ENCODE measurements at regions not wholly inside any gene's neighbourhood (a gene's known extent, or its start where the extent isn't known, plus 50 kb on each side); places are given as distances from the start of the nearest gene placed in this dataset.

DNA sequence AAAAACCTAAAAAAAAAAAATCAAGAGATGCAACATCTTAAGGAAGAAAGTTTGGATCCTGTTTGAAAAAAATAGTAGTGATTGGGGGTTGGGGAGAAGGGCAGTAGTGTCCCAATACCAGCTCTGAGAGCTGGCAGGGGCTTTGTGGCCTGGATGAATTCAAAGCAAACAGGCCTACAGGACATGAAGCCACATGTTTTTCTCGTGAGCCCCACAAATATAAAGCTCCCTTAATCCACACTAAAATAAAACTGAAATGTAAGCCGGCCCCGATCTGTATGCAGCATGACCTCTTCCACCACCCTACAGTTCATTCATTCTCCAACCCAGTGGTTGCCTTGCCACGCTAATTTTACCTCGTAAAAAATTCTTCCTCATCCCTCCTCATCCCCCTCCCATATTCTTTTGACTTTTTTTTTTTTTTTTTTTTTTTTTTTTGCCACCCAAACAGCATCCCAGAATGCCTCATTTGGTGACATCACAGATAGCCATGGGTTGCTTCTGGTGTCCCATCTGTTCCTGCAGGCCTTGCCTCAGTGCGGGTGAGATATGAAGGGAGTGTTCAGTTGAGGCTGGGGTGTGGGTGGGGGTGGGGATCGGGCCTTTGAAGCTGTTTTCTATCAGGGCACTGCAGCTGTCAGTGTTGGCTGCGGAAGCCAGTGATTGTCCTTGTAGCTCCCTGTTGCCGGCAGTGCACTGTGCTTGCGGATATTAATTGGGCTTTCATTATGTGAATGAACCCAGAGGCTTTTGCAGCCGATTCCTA, 81.6 kb upstream of the NFIB start:
- TF ChIP-seq TAF1 (IDR thresholded peaks at IDR 0.05; ENCODE audit: borderline replicate concordance, insufficient read depth, low read length) (no peak), SIN3A (IDR thresholded peaks at IDR 0.05; ENCODE audit: borderline replicate concordance, insufficient read depth, low read length) (no peak)

DNA sequence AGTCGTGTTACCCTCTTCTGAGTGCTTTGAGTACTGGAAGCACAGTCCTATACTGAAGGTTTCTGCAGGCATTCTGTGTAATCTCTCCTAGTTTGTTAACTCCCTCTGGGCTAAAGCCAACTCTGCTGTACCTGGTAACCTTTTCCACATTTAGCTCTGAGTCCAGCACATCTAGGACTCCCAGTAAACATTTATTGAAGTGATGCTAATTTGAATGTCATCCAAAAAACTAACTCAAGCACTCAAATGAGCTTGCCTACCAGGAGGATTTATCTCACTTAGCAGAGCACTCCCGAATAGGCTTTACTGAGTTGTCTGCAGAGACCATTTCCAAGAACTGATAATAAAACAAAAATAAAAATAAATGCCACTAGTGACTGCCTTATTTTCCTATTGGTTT, 79.5 kb upstream of the NFIB start:
- no peak for TF ChIP-seq FOXP2 (optimal IDR thresholded peaks at IDR 0.05; ENCODE audit: borderline replicate concordance, extremely low read depth, extremely low read length, insufficient read depth)
- TF ChIP-seq, protein P1, sequence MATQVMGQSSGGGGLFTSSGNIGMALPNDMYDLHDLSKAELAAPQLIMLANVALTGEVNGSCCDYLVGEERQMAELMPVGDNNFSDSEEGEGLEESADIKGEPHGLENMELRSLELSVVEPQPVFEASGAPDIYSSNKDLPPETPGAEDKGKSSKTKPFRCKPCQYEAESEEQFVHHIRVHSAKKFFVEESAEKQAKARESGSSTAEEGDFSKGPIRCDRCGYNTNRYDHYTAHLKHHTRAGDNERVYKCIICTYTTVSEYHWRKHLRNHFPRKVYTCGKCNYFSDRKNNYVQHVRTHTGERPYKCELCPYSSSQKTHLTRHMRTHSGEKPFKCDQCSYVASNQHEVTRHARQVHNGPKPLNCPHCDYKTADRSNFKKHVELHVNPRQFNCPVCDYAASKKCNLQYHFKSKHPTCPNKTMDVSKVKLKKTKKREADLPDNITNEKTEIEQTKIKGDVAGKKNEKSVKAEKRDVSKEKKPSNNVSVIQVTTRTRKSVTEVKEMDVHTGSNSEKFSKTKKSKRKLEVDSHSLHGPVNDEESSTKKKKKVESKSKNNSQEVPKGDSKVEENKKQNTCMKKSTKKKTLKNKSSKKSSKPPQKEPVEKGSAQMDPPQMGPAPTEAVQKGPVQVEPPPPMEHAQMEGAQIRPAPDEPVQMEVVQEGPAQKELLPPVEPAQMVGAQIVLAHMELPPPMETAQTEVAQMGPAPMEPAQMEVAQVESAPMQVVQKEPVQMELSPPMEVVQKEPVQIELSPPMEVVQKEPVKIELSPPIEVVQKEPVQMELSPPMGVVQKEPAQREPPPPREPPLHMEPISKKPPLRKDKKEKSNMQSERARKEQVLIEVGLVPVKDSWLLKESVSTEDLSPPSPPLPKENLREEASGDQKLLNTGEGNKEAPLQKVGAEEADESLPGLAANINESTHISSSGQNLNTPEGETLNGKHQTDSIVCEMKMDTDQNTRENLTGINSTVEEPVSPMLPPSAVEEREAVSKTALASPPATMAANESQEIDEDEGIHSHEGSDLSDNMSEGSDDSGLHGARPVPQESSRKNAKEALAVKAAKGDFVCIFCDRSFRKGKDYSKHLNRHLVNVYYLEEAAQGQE (IDR thresholded peaks at IDR 0.05; ENCODE audit: insufficient read depth in 1 of 2, low read depth in 2 of 2, low read length in 2 of 2): no peak
- no peak for TF ChIP-seq POLR2AphosphoS5 (IDR thresholded peaks at IDR 0.05; ENCODE audit: low read depth, low read length)
- no peak for TF ChIP-seq SIN3A (IDR thresholded peaks at IDR 0.05; ENCODE audit: borderline replicate concordance, insufficient read depth, low read length)
- TF ChIP-seq TAF1 (IDR thresholded peaks at IDR 0.05; ENCODE audit: borderline replicate concordance, insufficient read depth, low read length): no peak

DNA sequence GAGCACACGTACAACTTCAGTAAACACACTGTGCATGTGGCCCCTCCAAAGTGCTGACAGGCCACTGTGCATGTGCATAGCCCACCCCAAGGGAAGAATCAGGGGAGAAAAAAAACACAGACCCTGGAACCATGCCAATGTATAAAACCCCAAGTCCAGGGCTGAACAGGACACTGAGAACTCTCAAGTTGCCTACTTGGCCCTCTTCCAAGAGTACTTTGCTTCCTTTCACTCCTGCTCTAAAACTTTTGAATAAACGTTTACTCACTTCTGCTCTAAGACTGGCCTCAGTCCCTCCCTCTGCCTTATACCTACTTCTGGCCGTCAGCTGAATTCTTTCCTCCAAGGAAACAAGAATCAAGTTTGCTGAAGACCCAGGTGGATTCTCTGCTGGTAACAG, 77.7 kb upstream of the NFIB start:
- no peak for TF ChIP-seq TAF1 (IDR thresholded peaks at IDR 0.05; ENCODE audit: borderline replicate concordance, insufficient read depth, low read length)
- TF ChIP-seq, protein P1 (IDR thresholded peaks at IDR 0.05; ENCODE audit: insufficient read depth in 1 of 2, low read depth in 2 of 2, low read length in 2 of 2): no peak
- TF ChIP-seq FOXP2 (optimal IDR thresholded peaks at IDR 0.05; ENCODE audit: borderline replicate concordance, extremely low read depth, extremely low read length, insufficient read depth): no peak
- no peak for TF ChIP-seq POLR2AphosphoS5 (IDR thresholded peaks at IDR 0.05; ENCODE audit: low read depth, low read length)
- TF ChIP-seq SIN3A (IDR thresholded peaks at IDR 0.05; ENCODE audit: borderline replicate concordance, insufficient read depth, low read length): no peak

DNA sequence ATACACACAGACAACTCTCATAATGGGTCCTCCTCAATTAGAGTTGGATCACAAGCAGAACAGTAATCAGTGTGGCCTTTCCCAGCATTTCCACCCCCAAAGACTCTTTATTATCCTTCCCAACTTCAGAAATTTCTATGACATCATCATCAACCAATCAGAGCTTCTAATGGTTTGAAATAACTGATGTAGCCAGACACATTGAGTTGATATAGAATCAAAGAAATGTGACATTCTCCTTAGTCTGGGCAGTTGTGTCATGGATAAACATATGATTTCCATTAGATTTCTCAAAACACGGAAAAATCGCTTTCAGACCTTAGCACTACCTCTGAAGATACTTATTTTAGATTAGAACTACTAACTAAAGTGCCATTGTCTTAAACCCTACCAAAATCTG, 75.7 kb upstream of the NFIB start:
- TF ChIP-seq TAF1 (IDR thresholded peaks at IDR 0.05; ENCODE audit: borderline replicate concordance, insufficient read depth, low read length) (no peak), SIN3A (IDR thresholded peaks at IDR 0.05; ENCODE audit: borderline replicate concordance, insufficient read depth, low read length) (no peak), POLR2AphosphoS5 (IDR thresholded peaks at IDR 0.05; ENCODE audit: low read depth, low read length) (no peak), FOXP2 (optimal IDR thresholded peaks at IDR 0.05; ENCODE audit: borderline replicate concordance, extremely low read depth, extremely low read length, insufficient read depth) (no peak)
- TF ChIP-seq, protein P1 (IDR thresholded peaks at IDR 0.05; ENCODE audit: insufficient read depth in 1 of 2, low read depth in 2 of 2, low read length in 2 of 2): no peak

DNA sequence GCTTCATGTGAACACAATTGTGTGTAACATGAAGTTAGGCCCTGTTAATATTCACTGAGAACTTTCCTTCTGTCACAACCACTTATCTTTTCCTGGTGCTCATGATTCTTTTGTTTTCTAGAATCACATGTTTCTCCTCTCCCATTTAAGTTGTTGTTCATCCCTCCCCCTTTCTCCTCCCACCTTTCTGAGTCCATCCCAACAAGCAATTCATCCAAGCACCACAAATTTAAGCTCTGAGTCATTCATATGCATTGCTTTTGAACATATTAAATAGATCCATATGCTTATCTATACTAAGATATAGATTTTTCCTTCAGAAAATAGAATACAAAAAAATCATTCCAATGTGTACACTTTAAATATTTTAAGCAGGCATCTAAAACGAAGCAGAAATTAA, 75.2 kb upstream of the NFIB start:
- TF ChIP-seq FOXP2 (optimal IDR thresholded peaks at IDR 0.05; ENCODE audit: borderline replicate concordance, extremely low read depth, extremely low read length, insufficient read depth) (no peak), SIN3A (IDR thresholded peaks at IDR 0.05; ENCODE audit: borderline replicate concordance, insufficient read depth, low read length) (no peak), TAF1 (IDR thresholded peaks at IDR 0.05; ENCODE audit: borderline replicate concordance, insufficient read depth, low read length) (no peak), POLR2AphosphoS5 (IDR thresholded peaks at IDR 0.05; ENCODE audit: low read depth, low read length) (no peak)
- TF ChIP-seq, protein P1 (IDR thresholded peaks at IDR 0.05; ENCODE audit: insufficient read depth in 1 of 2, low read depth in 2 of 2, low read length in 2 of 2): no peak
